ENCODE measurements at regions not wholly inside any gene's neighbourhood (a gene's known extent, or its start where the extent isn't known, plus 50 kb on each side); places are given as distances from the start of the nearest gene placed in this dataset.

GRCh38 chr18:43396266-43396665, 119.0 kb upstream of the SYT4 start:
- Histone ChIP-seq H3K9me3 (ENCODE audit: insufficient read depth, low read depth, low read length) (no peaks in the 10 kb centered on the region), H3K27ac (ENCODE audit: low read depth, low read length) (no peak overlapping the region), H3K36me3 (ENCODE audit: insufficient read depth, low read length) (no peaks in the 10 kb centered on the region), H3K4me3 (ENCODE audit: low read length) (no peak overlapping the region), H3K27me3 (ENCODE audit: insufficient read depth, low read length) (no peaks in the 10 kb centered on the region), H3K4me1 (ENCODE audit: insufficient read depth, low read length) (0 out of 2 replicates have a peak, but pooled peaks cover 3% of the 10 kb centered on the region), H3K9ac (ENCODE audit: low read depth, low read length) (no peak overlapping the region)
- no CpG with 5 or more reads among the region's 1 CpG for WGBS

GRCh38 chr18:43398601-43399000, 121.3 kb upstream of the SYT4 start:
- Histone ChIP-seq H3K9ac (ENCODE audit: low read depth, low read length) (no peak overlapping the region), H3K36me3 (ENCODE audit: insufficient read depth, low read length) (no peaks in the 10 kb centered on the region), H3K9me3 (ENCODE audit: insufficient read depth, low read depth, low read length) (no peaks in the 10 kb centered on the region), H3K27ac (ENCODE audit: low read depth, low read length) (no peak overlapping the region), H3K27me3 (ENCODE audit: insufficient read depth, low read length) (no peaks in the 10 kb centered on the region), H3K4me3 (ENCODE audit: low read length) (no peak overlapping the region), H3K4me1 (ENCODE audit: insufficient read depth, low read length) (0 out of 2 replicates have a peak, but pooled peaks cover 3% of the 10 kb centered on the region)
- WGBS: 100% methylated on average over 1 of the region's 1 CpG

- WGBS: 89% methylated on average over 1 of the region's 1 CpG
- Histone ChIP-seq H3K9me3 (ENCODE audit: insufficient read depth, low read depth, low read length) (no peaks in the 10 kb centered on the region), H3K4me3 (ENCODE audit: low read length) (no peak overlapping the region), H3K4me1 (ENCODE audit: insufficient read depth, low read length) (no peaks in the 10 kb centered on the region), H3K27ac (ENCODE audit: low read depth, low read length) (no peak overlapping the region), H3K9ac (ENCODE audit: low read depth, low read length) (no peak overlapping the region), H3K27me3 (ENCODE audit: insufficient read depth, low read length) (no peaks in the 10 kb centered on the region), H3K36me3 (ENCODE audit: insufficient read depth, low read length) (no peaks in the 10 kb centered on the region)
Measured at GRCh38 chr18:43405097-43405496, 127.8 kb upstream of the SYT4 start.

- no peak overlapping the region for H3K4me3 ChIP-seq (ENCODE audit: low read length)
- no peaks in the 10 kb centered on the region for H3K36me3 ChIP-seq (ENCODE audit: insufficient read depth, low read length)
- no peak overlapping the region for H3K27ac ChIP-seq (ENCODE audit: low read depth, low read length)
- no peak overlapping the region for H3K9ac ChIP-seq (ENCODE audit: low read depth, low read length)
- H3K9me3 ChIP-seq (ENCODE audit: insufficient read depth, low read depth, low read length): peaks cover 10% of the 10 kb centered on the region
- WGBS: 88% methylated on average over 6 of the region's 6 CpGs
- H3K4me1 ChIP-seq (ENCODE audit: insufficient read depth, low read length): no peaks in the 10 kb centered on the region; the same call in 1 of the 2 replicates
- no peaks in the 10 kb centered on the region for H3K27me3 ChIP-seq (ENCODE audit: insufficient read depth, low read length)
Measured at GRCh38 chr18:43414006-43414405, 136.7 kb upstream of the SYT4 start.

- H3K9ac ChIP-seq (ENCODE audit: low read depth, low read length): no peak overlapping the region
- H3K4me3 ChIP-seq (ENCODE audit: low read length): no peak overlapping the region
- no peak overlapping the region for H3K27ac ChIP-seq (ENCODE audit: low read depth, low read length)
- H3K9me3 ChIP-seq (ENCODE audit: insufficient read depth, low read depth, low read length): peaks cover 13% of the 10 kb centered on the region
- H3K27me3 ChIP-seq (ENCODE audit: insufficient read depth, low read length): no peaks in the 10 kb centered on the region
- no peaks in the 10 kb centered on the region for H3K36me3 ChIP-seq (ENCODE audit: insufficient read depth, low read length)
- H3K4me1 ChIP-seq (ENCODE audit: insufficient read depth, low read length): peaks cover 2% of the 10 kb centered on the region; the same call in 1 of the 2 replicates
Measured at GRCh38 chr18:43420091-43420490, 142.8 kb upstream of the SYT4 start.

GRCh38 chr18:43420950-43421349, 143.7 kb upstream of the SYT4 start:
- WGBS: 69% methylated on average over 2 of the region's 2 CpGs
- H3K9me3 ChIP-seq (ENCODE audit: insufficient read depth, low read depth, low read length): peaks cover 13% of the 10 kb centered on the region

GRCh38 chr18:43422518-43422917, 145.2 kb upstream of the SYT4 start:
- peaks cover 2% of the 10 kb centered on the region; the same call in 1 of the 2 replicates for H3K4me1 ChIP-seq (ENCODE audit: insufficient read depth, low read length)
- H3K27ac ChIP-seq (ENCODE audit: low read depth, low read length): no peak overlapping the region
- 77% methylated on average over 4 of the region's 4 CpGs for WGBS

More at GRCh38 chr18:43420950-43421349, 143.7 kb upstream of the SYT4 start:
- Histone ChIP-seq H3K4me3 (ENCODE audit: low read length) (no peak overlapping the region), H3K27me3 (ENCODE audit: insufficient read depth, low read length) (no peaks in the 10 kb centered on the region), H3K27ac (ENCODE audit: low read depth, low read length) (no peak overlapping the region), H3K9ac (ENCODE audit: low read depth, low read length) (no peak overlapping the region), H3K36me3 (ENCODE audit: insufficient read depth, low read length) (no peaks in the 10 kb centered on the region), H3K4me1 (ENCODE audit: insufficient read depth, low read length) (peaks cover 2% of the 10 kb centered on the region; the same call in 1 of the 2 replicates)

GRCh38 chr18:43435851-43436250, 158.6 kb upstream of the SYT4 start:
- H3K27me3 ChIP-seq (ENCODE audit: insufficient read depth, low read length): no peaks in the 10 kb centered on the region
- 100% methylated on average over 1 of the region's 3 CpGs for WGBS
- H3K4me3 ChIP-seq (ENCODE audit: low read length): no peak overlapping the region
- no peak overlapping the region for H3K9ac ChIP-seq (ENCODE audit: low read depth, low read length)
- no peaks in the 10 kb centered on the region for H3K36me3 ChIP-seq (ENCODE audit: insufficient read depth, low read length)
- H3K4me1 ChIP-seq (ENCODE audit: insufficient read depth, low read length): no peaks in the 10 kb centered on the region
- no peak overlapping the region for H3K27ac ChIP-seq (ENCODE audit: low read depth, low read length)
- peaks cover 20% of the 10 kb centered on the region for H3K9me3 ChIP-seq (ENCODE audit: insufficient read depth, low read depth, low read length)

More at GRCh38 chr18:43422518-43422917, 145.2 kb upstream of the SYT4 start:
- Histone ChIP-seq H3K4me3 (ENCODE audit: low read length) (no peak overlapping the region), H3K9me3 (ENCODE audit: insufficient read depth, low read depth, low read length) (peaks cover 13% of the 10 kb centered on the region), H3K36me3 (ENCODE audit: insufficient read depth, low read length) (no peaks in the 10 kb centered on the region), H3K27me3 (ENCODE audit: insufficient read depth, low read length) (no peaks in the 10 kb centered on the region), H3K9ac (ENCODE audit: low read depth, low read length) (no peak overlapping the region)

GRCh38 chr18:43442131-43442530, 164.8 kb upstream of the SYT4 start:
- WGBS: 100% methylated on average over 3 of the region's 4 CpGs
- no peak overlapping the region for H3K9ac ChIP-seq (ENCODE audit: low read depth, low read length)

GRCh38 chr18:43442571-43442970, 165.3 kb upstream of the SYT4 start:
- H3K36me3 ChIP-seq (ENCODE audit: insufficient read depth, low read length): no peaks in the 10 kb centered on the region
- no peaks in the 10 kb centered on the region for H3K27me3 ChIP-seq (ENCODE audit: insufficient read depth, low read length)
- whole genome bisulfite sequencing: no CpG with 5 or more reads among the region's 1 CpG
- H3K9me3 ChIP-seq (ENCODE audit: insufficient read depth, low read depth, low read length): peaks cover 27% of the 10 kb centered on the region
- no peak overlapping the region for H3K27ac ChIP-seq (ENCODE audit: low read depth, low read length)
- H3K4me1 ChIP-seq (ENCODE audit: insufficient read depth, low read length): no peaks in the 10 kb centered on the region
- H3K4me3 ChIP-seq (ENCODE audit: low read length): no peak overlapping the region
- no peak overlapping the region for H3K9ac ChIP-seq (ENCODE audit: low read depth, low read length)

More at GRCh38 chr18:43442131-43442530, 164.8 kb upstream of the SYT4 start:
- Histone ChIP-seq H3K36me3 (ENCODE audit: insufficient read depth, low read length) (no peaks in the 10 kb centered on the region), H3K27me3 (ENCODE audit: insufficient read depth, low read length) (no peaks in the 10 kb centered on the region), H3K9me3 (ENCODE audit: insufficient read depth, low read depth, low read length) (peaks cover 27% of the 10 kb centered on the region), H3K4me3 (ENCODE audit: low read length) (no peak overlapping the region), H3K4me1 (ENCODE audit: insufficient read depth, low read length) (no peaks in the 10 kb centered on the region), H3K27ac (ENCODE audit: low read depth, low read length) (no peak overlapping the region)

GRCh38 chr18:43465483-43465882, 188.2 kb upstream of the SYT4 start:
- Histone ChIP-seq H3K4me1 (ENCODE audit: insufficient read depth, low read length) (no peaks in the 10 kb centered on the region), H3K9ac (ENCODE audit: low read depth, low read length) (no peak overlapping the region), H3K36me3 (ENCODE audit: insufficient read depth, low read length) (no peaks in the 10 kb centered on the region), H3K27ac (ENCODE audit: low read depth, low read length) (no peak overlapping the region), H3K9me3 (ENCODE audit: insufficient read depth, low read depth, low read length) (peaks cover 28% of the 10 kb centered on the region), H3K27me3 (ENCODE audit: insufficient read depth, low read length) (no peaks in the 10 kb centered on the region), H3K4me3 (ENCODE audit: low read length) (no peak overlapping the region)

- no peaks in the 10 kb centered on the region for H3K9me3 ChIP-seq (ENCODE audit: insufficient read depth, low read depth, low read length)
- no peaks in the 10 kb centered on the region for H3K27me3 ChIP-seq (ENCODE audit: insufficient read depth, low read length)
- WGBS: 86% methylated on average over 5 of the region's 5 CpGs
- H3K9ac ChIP-seq (ENCODE audit: low read depth, low read length): no peak overlapping the region
- no peaks in the 10 kb centered on the region for H3K4me1 ChIP-seq (ENCODE audit: insufficient read depth, low read length)
- no peak overlapping the region for H3K4me3 ChIP-seq (ENCODE audit: low read length)
- H3K36me3 ChIP-seq (ENCODE audit: insufficient read depth, low read length): no peaks in the 10 kb centered on the region
- H3K27ac ChIP-seq (ENCODE audit: low read depth, low read length): no peak overlapping the region
Measured at GRCh38 chr18:43471873-43472272, 194.6 kb upstream of the SYT4 start.

Measured in HUES64 (cell line).